Astrocyte of the cerebellum (primary cell): ENCODE measurements at regions not wholly inside any gene's neighbourhood (a gene's known extent, or its start where the extent isn't known, plus 50 kb on each side); places are given as distances from the start of the nearest gene placed in this dataset.

Experiments
- DNase-seq: peaks from one replicate; pipeline ENCODE4 v3.0.0-alpha.2; 2011; ENCODE audit warnings: low read depth
- H3K4me3 ChIP-seq: 2 replicates; pipeline ENCODE4 v1.5.1; 2011; ENCODE audit warnings: mild to moderate bottlenecking, low read depth, low read length, moderate library complexity
- CTCF ChIP-seq: IDR thresholded peaks from 2 replicates; pipeline ENCODE4 v1.5.1; 2012; ENCODE audit warnings: low read length, low read depth, moderate library complexity, mild to moderate bottlenecking; ENCODE audit errors: missing control alignments
- in situ Hi-C: cut with HindIII; loops from 2 replicates; pipeline ENCODE4 v1.10.0; 2017; ENCODE audit warnings: low sequenced_read_pairs

GRCh38 chr7:41027428-41028115 is 675.3 kb downstream of the INHBA start:
- no peak overlapping the region for H3K4me3 ChIP-seq
- DNase-seq, result peak; percentile 94
- TF ChIP-seq CTCF, result no peak
- in situ Hi-C loops, result no loop called here

GRCh38 chr7:41024126-41024525 is 678.8 kb downstream of the INHBA start:
- in situ Hi-C loops, result no loop called here
- no peak overlapping the region for H3K4me3 ChIP-seq
- no peak for DNase-seq
- TF ChIP-seq CTCF, result no peak

- no peak for DNase-seq
- no peak for TF ChIP-seq CTCF
These were observed 682.8 kb downstream of the INHBA start for GRCh38 chr7:41020056-41020455.

GRCh38 chr7:41013117-41013516 is 689.8 kb downstream of the INHBA start:
- no peak for DNase-seq
- no peak overlapping the region for H3K4me3 ChIP-seq
- no peak for TF ChIP-seq CTCF
- in situ Hi-C loops, result no loop called here

More at GRCh38 chr7:41020056-41020455, 682.8 kb downstream of the INHBA start:
- no peak overlapping the region for H3K4me3 ChIP-seq
- in situ Hi-C loops, result no loop called here

GRCh38 chr7:41012041-41012440 is 690.8 kb downstream of the INHBA start:
- TF ChIP-seq CTCF, result no peak
- no peak for DNase-seq
- in situ Hi-C loops, result no loop called here
- no peak overlapping the region for H3K4me3 ChIP-seq

GRCh38 chr7:41010967-41011366 is 691.9 kb downstream of the INHBA start:
- DNase-seq, result no peak
- H3K4me3 ChIP-seq, result no peak overlapping the region
- no peak for TF ChIP-seq CTCF
- in situ Hi-C loops, result no loop called here
